RWPE2 (cell line): ENCODE measurements at regions not wholly inside any gene's neighbourhood (a gene's known extent, or its start where the extent isn't known, plus 50 kb on each side); places are given as distances from the start of the nearest gene placed in this dataset.

Source experiments
- ATAC-seq: fragments of 200-7000 bp; cut with Tn5 transposase; 3 replicates; pipeline ENCODE4 v1.9.1; 2021; ENCODE audit warnings: low read depth
- DNase-seq: peaks from one replicate; pipeline ENCODE4 v3.0.0-alpha.2; 2020; ENCODE audit warnings: low spot score
- H3K27ac ChIP-seq: fragments of 450-650 bp; 2 replicates; pipeline ENCODE4 v1.5.1; 2017; ENCODE audit warnings: mild to moderate bottlenecking; ENCODE audit not compliant: poor library complexity, severe bottlenecking
- H3K27me3 ChIP-seq: fragments of 250-450 bp; sonication (Bioruptor Pico); 2 replicates; pipeline ENCODE4 v1.5.1; 2021; ENCODE audit warnings: mild to moderate bottlenecking, moderate library complexity; ENCODE audit not compliant: insufficient read depth, poor library complexity, severe bottlenecking
- H3K36me3 ChIP-seq: fragments of 250-450 bp; sonication (Bioruptor Pico); 2 replicates; pipeline ENCODE4 v1.5.1; 2020; ENCODE audit warnings: low read depth, mild to moderate bottlenecking, moderate library complexity
- H3K4me1 ChIP-seq: fragments of 250-450 bp; sonication (Bioruptor Pico); 2 replicates; pipeline ENCODE4 v1.5.1; 2021; ENCODE audit warnings: mild to moderate bottlenecking, moderate library complexity; ENCODE audit not compliant: insufficient read depth, poor library complexity, severe bottlenecking
- H3K4me3 ChIP-seq: fragments of 250-450 bp; sonication (Bioruptor Pico); 2 replicates; pipeline ENCODE4 v1.5.1; 2021; ENCODE audit warnings: mild to moderate bottlenecking, moderate library complexity; ENCODE audit not compliant: severe bottlenecking
- H3K9me3 ChIP-seq: fragments of 250-450 bp; sonication (Bioruptor Pico); 2 replicates; pipeline ENCODE4 v1.5.1; 2021; ENCODE audit warnings: mild to moderate bottlenecking, moderate library complexity; ENCODE audit not compliant: severe bottlenecking
- TF ChIP-seq, protein P1 (sequence below): fragments of 450-650 bp; IDR thresholded peaks from one replicate; pipeline ENCODE4 v1.5.1; 2017; ENCODE audit warnings: mild to moderate bottlenecking, moderate library complexity; ENCODE audit not compliant: poor library complexity, severe bottlenecking

DNA sequence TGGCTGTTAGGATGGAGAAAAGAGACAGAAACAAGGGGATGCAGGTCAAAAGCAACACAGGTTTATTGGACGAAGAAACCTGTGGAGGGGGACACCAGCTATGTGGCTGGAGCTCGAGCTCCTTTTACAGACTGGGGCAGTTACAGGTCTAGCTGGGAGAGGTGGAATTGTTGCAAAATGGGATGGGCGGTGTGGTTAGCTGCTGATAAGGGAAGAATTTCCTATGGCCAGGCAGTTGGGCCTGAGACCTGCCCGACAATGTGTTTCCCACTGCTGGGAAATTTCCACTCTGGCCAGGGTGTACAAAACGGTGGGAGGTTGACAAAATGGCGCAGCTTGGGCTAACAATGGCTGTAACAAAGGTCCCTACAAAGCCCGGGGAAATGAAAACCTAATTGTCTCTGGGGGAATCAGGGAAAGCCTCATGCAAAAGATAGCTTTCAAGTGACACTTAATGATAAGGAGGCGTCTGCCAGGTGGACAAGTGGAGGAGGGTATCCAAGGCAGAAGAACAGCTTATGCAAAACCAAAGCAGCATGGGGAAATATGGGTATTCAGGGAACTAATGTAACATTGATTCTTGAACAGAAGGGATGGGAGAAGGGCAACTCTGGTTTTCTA, 137.4 kb upstream of the SGO1 start:
- TF ChIP-seq, protein P1, sequence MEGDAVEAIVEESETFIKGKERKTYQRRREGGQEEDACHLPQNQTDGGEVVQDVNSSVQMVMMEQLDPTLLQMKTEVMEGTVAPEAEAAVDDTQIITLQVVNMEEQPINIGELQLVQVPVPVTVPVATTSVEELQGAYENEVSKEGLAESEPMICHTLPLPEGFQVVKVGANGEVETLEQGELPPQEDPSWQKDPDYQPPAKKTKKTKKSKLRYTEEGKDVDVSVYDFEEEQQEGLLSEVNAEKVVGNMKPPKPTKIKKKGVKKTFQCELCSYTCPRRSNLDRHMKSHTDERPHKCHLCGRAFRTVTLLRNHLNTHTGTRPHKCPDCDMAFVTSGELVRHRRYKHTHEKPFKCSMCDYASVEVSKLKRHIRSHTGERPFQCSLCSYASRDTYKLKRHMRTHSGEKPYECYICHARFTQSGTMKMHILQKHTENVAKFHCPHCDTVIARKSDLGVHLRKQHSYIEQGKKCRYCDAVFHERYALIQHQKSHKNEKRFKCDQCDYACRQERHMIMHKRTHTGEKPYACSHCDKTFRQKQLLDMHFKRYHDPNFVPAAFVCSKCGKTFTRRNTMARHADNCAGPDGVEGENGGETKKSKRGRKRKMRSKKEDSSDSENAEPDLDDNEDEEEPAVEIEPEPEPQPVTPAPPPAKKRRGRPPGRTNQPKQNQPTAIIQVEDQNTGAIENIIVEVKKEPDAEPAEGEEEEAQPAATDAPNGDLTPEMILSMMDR, result no peak
- H3K4me1 ChIP-seq, result no peaks in the 10 kb centered on the region

DNA sequence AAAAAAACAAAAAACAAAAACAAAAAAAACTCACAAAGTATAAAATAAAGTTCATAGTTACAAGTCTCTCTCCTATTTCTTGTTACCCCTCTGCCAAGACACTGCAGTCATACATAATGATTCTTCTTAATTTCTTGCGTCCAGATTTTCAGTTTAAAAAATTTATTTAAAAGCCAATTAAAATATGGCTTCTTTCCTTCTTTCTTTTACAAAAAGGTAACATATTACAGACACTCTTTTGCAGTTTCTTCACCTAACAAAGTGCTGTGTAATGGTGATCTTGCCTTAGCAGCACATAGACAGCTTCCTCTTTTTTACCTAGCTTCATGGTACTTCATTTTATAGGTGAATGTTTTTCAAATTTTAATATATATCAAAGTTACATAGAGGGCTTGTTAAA, 136.1 kb upstream of the SGO1 start:
- Histone ChIP-seq H3K4me3 (no peak overlapping the region), H3K4me1 (no peaks in the 10 kb centered on the region), H3K27ac (no peak overlapping the region), H3K9me3 (no peaks in the 10 kb centered on the region), H3K36me3 (no peaks in the 10 kb centered on the region), H3K27me3 (no peaks in the 10 kb centered on the region)
- TF ChIP-seq, protein P1, result no peak
- no peak for ATAC-seq
- no peak for DNase-seq

More for the DNA sequence above, 137.4 kb upstream of the SGO1 start:
- no peak for DNase-seq
- no peak for ATAC-seq
- Histone ChIP-seq H3K27ac (no peak overlapping the region), H3K4me3 (no peak overlapping the region), H3K9me3 (no peaks in the 10 kb centered on the region), H3K27me3 (no peaks in the 10 kb centered on the region), H3K36me3 (no peaks in the 10 kb centered on the region)

DNA sequence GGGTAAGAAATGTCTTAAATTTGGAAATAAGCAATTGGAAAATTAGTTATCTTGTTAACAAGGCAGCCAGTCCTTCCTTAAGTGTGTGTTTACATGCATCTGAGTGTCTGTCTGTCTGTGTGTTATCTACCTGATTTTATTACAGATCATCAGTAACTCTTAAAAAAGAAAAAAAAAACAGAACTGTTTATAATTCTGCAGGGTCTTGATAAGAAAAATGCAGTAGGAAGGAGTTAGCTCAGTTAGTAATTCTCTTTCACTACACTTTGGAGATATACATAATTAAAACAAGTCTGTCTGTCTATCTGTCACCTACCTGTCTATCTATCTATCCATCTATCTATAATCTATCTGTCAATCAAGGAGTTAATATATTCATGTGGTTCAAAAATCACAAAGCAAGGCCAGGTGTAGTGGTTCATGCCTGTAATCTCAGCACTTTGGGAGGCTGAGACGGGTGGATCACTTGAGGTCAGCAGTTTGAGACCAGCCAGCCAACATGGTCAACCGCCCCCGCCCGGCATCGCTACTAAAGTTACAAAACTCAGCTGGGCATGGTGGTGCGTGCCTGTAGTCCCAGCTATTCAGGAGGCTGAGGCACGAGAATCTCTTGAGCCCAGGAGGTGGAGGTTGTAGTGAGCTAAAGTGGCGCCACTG, 135.5 kb upstream of the SGO1 start:
- H3K4me1 ChIP-seq, result no peaks in the 10 kb centered on the region
- no peak for DNase-seq
- TF ChIP-seq, protein P1, result no peak
- H3K36me3 ChIP-seq, result no peaks in the 10 kb centered on the region
- H3K4me3 ChIP-seq, result no peak overlapping the region
- H3K27ac ChIP-seq, result no peak overlapping the region
- no peaks in the 10 kb centered on the region for H3K27me3 ChIP-seq
- no peaks in the 10 kb centered on the region for H3K9me3 ChIP-seq
- ATAC-seq, result no peak

GRCh38 chr3:20320489-20320888, 134.5 kb upstream of the SGO1 start:
- TF ChIP-seq, protein P1, result no peak
- no peaks in the 10 kb centered on the region for H3K9me3 ChIP-seq
- no peak overlapping the region for H3K4me3 ChIP-seq
- H3K4me1 ChIP-seq, result no peaks in the 10 kb centered on the region
- H3K27me3 ChIP-seq, result no peaks in the 10 kb centered on the region
- ATAC-seq (no peak), DNase-seq (no peak)
- no peaks in the 10 kb centered on the region for H3K36me3 ChIP-seq
- no peak overlapping the region for H3K27ac ChIP-seq

- DNase-seq, result no peak
- Histone ChIP-seq H3K27me3 (no peaks in the 10 kb centered on the region), H3K4me1 (no peaks in the 10 kb centered on the region), H3K9me3 (no peaks in the 10 kb centered on the region), H3K27ac (no peak overlapping the region), H3K4me3 (no peak overlapping the region), H3K36me3 (no peaks in the 10 kb centered on the region)
- no peak for ATAC-seq
- TF ChIP-seq, protein P1, result no peak
Measured at GRCh38 chr3:20319551-20319950, 133.5 kb upstream of the SGO1 start.
